ENCODE measurements at regions not wholly inside any gene's neighbourhood (a gene's known extent, or its start where the extent isn't known, plus 50 kb on each side); places are given as distances from the start of the nearest gene placed in this dataset.
A peak's percentile ranks its signal among the peaks of the same experiment; 100 is the strongest.

DNA sequence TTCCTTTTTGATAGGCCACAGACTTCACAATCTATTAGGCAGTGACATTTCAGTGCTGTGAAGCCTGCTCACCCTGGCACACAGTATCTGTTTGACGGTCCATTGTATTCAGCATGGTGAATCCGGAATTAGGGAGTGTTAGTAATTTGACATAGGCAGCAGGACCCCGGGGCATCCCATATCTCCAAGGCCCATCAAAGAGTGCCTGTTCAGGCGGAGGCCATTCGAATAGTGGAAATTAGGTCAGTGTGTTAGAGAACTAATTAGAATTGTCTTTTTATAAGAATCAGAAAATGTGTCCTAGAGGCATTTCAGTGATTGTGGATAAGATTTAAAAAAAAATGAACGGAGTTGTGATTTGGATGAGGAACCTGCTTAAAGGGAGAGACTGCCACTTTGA lies 818.8 kb upstream of the SOX11 start:
- TF ChIP-seq, protein P1, sequence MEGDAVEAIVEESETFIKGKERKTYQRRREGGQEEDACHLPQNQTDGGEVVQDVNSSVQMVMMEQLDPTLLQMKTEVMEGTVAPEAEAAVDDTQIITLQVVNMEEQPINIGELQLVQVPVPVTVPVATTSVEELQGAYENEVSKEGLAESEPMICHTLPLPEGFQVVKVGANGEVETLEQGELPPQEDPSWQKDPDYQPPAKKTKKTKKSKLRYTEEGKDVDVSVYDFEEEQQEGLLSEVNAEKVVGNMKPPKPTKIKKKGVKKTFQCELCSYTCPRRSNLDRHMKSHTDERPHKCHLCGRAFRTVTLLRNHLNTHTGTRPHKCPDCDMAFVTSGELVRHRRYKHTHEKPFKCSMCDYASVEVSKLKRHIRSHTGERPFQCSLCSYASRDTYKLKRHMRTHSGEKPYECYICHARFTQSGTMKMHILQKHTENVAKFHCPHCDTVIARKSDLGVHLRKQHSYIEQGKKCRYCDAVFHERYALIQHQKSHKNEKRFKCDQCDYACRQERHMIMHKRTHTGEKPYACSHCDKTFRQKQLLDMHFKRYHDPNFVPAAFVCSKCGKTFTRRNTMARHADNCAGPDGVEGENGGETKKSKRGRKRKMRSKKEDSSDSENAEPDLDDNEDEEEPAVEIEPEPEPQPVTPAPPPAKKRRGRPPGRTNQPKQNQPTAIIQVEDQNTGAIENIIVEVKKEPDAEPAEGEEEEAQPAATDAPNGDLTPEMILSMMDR (IDR thresholded peaks at IDR 0.05) = no peak
- H3K4me3 ChIP-seq = no peak overlapping the region
- no peaks in the 10 kb centered on the region for H3K27me3 ChIP-seq
- H3K36me3 ChIP-seq = no peaks in the 10 kb centered on the region
- H3K9me3 ChIP-seq = no peaks in the 10 kb centered on the region
- intact Hi-C loops (cut with DNase I) = no loop called here
- DNase-seq (no peak), ATAC-seq (no peak)
- H3K4me1 ChIP-seq = no peaks in the 10 kb centered on the region
- H3K27ac ChIP-seq = no peak overlapping the region

DNA sequence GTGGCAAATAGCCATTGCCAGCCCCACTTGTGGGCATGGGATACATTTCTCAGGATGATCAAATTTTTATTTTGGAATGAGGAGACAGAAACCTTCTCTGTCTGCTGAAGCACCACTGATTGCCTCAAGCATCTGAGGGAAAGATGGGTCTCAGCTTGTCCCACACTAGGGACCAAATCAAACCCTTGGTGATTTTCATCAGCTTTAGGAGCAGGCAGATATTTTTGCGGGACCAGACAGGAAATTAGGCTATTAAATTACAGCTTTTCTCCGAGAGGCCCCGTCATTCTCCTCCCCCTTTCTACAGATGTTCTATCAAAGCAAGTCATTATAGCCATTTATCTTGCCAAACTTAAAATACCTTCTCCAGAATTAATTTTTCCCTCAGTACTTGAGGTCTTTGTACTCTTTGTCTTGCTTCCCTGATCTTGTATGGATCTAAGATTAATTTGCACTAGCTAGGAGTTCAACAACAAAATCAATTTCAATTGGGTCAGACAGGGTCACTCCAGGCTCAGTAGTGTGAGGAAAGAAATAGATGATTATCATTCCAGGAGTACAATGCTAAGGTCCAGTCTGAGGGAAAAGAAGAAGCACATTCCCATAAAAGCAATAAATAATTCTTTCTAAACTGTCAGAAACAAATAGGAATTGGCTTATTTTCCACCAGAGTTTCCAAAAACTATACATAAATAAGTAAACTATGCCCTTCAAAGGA lies 818.1 kb upstream of the SOX11 start:
- Histone ChIP-seq H3K4me3 (no peak overlapping the region), H3K27ac (no peak overlapping the region), H3K9me3 (no peaks in the 10 kb centered on the region), H3K36me3 (no peaks in the 10 kb centered on the region), H3K4me1 (no peaks in the 10 kb centered on the region), H3K27me3 (no peaks in the 10 kb centered on the region)
- TF ChIP-seq, protein P1 (IDR thresholded peaks at IDR 0.05) = no peak
- DNase-seq (no peak), ATAC-seq (no peak)
- intact Hi-C loops (cut with DNase I) = no loop called here

DNA sequence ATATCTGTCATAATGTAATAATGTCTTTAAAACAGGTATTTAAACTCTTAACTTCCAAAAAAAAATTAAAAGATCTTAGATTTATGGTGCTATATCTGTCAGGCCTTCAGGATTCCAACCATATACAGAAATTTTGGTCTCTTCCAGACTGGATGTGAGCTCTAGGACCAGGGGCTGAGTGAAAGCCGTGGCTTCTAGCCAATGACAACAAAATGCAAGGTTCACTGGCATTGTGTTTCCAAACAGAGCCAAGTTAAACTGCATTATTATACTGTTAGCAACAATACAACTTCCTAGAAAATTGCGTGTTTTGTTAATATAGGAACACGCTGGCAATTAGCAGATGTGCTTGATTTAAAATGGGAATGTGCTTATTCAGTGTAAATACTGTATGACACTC lies 809.8 kb upstream of the SOX11 start:
- intact Hi-C loops (cut with DNase I) = no loop called here
- Histone ChIP-seq H3K4me1 (no peaks in the 10 kb centered on the region), H3K27ac (no peak overlapping the region), H3K27me3 (no peaks in the 10 kb centered on the region), H3K36me3 (no peaks in the 10 kb centered on the region), H3K9me3 (no peaks in the 10 kb centered on the region), H3K4me3 (no peak overlapping the region)
- ATAC-seq (no peak), DNase-seq (no peak)
- TF ChIP-seq, protein P1 (IDR thresholded peaks at IDR 0.05) = no peak

DNA sequence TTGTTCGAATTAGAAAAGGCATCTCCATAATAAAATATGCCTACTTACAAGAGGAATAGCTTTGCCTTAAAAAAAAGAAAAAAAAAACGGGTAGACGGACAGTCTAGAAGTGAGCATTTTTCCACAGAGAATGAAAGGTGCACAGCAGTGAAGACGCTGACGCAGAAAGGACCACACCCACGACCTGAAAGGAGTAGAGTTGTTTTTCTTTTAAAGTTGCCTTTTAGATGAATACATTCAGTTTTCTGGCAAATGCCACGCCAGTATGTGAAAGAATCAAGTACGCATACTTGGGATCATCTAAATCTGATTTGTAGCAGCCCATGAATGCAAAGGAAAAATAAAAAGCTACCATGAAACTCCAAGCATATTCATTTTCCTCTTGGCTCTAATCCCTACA lies 809.2 kb upstream of the SOX11 start:
- no peaks in the 10 kb centered on the region for H3K4me1 ChIP-seq
- DNase-seq (no peak), ATAC-seq (no peak)
- TF ChIP-seq, protein P1 (IDR thresholded peaks at IDR 0.05) = no peak
- H3K9me3 ChIP-seq = no peaks in the 10 kb centered on the region
- no peak overlapping the region for H3K4me3 ChIP-seq
- no peaks in the 10 kb centered on the region for H3K27me3 ChIP-seq
- H3K27ac ChIP-seq = no peak overlapping the region
- intact Hi-C loops (cut with DNase I) = no loop called here
- no peaks in the 10 kb centered on the region for H3K36me3 ChIP-seq

DNA sequence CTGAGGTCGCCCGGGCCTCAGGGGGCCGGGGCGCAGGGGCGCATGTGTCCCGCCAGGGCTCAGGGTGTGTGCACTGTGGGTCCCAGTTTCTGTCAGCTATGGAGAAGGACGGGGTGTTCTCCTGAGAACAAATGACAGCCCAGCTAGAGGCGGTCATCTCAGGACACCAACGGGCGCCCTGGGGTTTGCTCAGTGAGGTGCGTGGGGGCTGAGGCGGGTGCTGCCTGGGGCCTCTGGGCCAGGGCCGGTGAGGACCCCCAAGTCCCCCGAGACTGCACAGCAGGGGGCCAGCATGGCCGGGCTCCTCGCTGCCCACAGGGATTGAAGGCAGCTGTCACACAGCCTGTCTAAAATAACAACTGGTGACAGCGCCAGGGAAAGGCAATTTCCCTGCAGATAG lies 808.8 kb upstream of the SOX11 start:
- H3K27me3 ChIP-seq = no peaks in the 10 kb centered on the region
- no peaks in the 10 kb centered on the region for H3K36me3 ChIP-seq
- peak; percentile 23 for ATAC-seq
- no peak overlapping the region for H3K4me3 ChIP-seq
- H3K4me1 ChIP-seq = no peaks in the 10 kb centered on the region
- intact Hi-C loops (cut with DNase I) = no loop called here
- no peak for DNase-seq
- H3K27ac ChIP-seq = no peak overlapping the region
- H3K9me3 ChIP-seq = no peaks in the 10 kb centered on the region
- TF ChIP-seq, protein P1 (IDR thresholded peaks at IDR 0.05) = no peak

DNA sequence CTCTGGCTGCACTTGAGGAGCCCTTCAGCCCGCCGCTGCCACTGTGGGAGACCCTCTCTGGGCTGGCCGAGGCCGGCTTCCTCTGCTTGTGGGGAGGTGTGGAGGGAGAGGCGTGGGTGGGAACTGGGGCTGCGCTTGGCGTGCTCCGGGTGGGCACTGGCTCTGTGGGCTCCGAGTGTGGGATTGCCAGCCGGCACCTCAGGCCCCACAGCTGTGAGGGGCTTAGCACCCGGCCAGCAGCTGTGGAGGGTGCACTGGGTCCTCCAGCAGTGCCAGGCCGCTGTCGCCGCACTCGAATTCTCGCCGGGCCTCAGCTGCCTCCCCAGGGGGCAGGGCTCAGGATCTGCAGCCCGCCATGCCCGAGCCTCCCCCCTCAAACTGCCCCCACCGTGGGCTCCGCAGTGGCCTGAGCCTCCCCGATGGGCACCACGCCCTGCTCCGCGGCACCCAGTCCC lies 808.0 kb upstream of the SOX11 start:
- no peak overlapping the region for H3K4me3 ChIP-seq
- ATAC-seq (peak; percentile 36), DNase-seq (no peak)
- H3K9me3 ChIP-seq = no peaks in the 10 kb centered on the region
- no peaks in the 10 kb centered on the region for H3K27me3 ChIP-seq
- TF ChIP-seq, protein P1 (IDR thresholded peaks at IDR 0.05) = no peak
- H3K4me1 ChIP-seq = no peaks in the 10 kb centered on the region
- H3K36me3 ChIP-seq = no peaks in the 10 kb centered on the region
- intact Hi-C loops (cut with DNase I) = no loop called here
- no peak overlapping the region for H3K27ac ChIP-seq

Data from upper lobe of right lung (tissue), 1 donor.